AG08396 (cell line): ENCODE measurements at regions not wholly inside any gene's neighbourhood (a gene's known extent, or its start where the extent isn't known, plus 50 kb on each side); places are given as distances from the start of the nearest gene placed in this dataset.

Experiments used
- DNase-seq: peaks from one replicate; pipeline ENCODE4 v3.0.0; 2012; ENCODE audit warnings: low spot score, mixed read lengths

- DNase-seq, result no peak
Measured at GRCh38 chr18:37937287-37937686, 371.7 kb upstream of the CELF4 start.

DNA sequence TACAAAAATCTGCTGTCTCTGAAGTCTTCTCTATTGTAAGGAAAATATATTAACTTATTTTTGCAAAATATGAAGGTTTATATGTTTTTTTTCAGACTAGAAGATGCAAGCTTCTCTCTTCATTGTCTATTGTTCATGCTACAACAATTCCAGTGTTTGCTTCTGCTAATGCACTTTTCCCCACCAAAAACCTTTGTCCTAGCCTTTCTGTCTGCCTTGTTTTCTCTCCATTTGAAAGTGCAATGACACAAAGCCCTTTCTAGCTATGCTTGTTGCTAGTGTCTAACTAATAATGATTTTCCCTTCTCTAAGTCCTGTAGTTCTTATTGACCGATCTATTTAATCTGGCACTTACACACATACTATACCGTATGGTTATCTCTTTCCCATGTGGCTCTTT, 369.5 kb upstream of the CELF4 start:
- DNase-seq, result no peak

DNA sequence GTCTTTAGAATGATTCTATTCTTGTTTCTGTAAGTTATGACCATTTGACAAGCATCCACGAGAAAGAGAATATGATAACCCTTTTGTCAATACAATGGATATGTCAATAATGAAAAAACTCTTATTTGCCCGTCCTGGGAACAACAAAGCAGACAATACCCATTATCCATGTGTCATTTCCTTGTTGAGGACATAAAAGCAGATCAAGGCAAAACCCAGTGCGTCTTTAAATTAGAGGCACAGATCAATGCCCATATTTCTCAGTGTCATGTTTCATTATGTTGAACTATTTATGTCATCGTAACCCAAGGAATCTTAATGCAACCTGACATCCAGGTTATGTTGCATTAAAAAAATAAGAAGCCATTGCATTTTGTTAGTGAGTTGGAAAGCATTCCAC, 365.0 kb upstream of the CELF4 start:
- DNase-seq, result no peak

DNA sequence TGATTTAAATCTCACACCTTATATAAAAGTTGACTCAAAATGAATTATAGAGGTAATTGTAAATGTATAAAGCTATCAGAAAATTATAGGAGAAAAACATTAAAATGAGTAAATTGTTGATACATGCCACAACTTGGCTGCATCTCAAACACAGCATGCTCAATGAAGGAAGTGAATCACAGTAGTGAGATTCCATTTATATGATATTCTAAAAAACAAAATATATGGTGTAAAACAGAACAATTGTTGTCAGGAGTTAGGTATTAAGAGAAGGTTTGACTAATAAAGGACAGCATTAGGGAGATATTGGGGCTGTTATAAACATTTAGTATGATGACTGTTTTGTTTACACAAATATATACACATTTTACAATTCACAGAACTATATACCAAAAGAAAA, 356.6 kb upstream of the CELF4 start:
- no peak for DNase-seq

DNA sequence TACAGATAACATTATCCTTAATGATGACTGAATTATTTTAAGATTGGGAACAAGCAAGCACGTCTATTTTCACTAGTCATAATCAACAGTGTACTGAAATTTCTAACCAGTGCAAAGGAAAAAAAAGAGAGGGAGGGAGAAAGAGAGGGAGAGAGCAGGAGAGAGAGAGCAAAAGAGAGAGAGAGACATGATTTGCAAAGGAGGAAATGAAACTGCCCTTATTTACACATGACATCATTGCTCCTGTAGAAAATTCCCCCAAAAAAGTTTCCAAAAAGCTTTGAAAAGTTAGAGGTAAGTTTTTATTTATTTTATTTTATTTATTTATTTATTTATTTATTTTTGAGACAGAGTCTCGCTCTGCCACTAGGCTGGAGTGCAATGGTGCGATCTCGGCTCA, 355.3 kb upstream of the CELF4 start:
- DNase-seq, result no peak

DNA sequence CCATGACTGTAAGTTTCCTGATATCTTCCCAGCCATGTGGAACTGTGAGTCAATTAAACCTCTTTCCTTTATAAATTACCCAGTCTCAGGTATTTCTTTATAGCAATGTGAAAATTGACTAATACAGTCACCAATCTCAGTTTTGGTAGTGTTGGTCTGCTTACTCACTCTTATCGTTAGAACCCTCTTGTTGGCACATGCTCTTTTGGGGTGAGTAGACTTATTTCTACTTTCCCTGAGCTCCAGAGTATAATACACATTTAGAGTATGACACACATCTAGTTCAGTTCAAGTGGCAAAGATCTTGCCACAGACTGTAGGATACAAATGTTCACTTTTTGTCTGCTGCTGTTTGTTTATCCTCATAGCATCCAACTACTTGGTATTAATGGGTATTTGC, 347.5 kb upstream of the CELF4 start:
- no peak for DNase-seq

DNA sequence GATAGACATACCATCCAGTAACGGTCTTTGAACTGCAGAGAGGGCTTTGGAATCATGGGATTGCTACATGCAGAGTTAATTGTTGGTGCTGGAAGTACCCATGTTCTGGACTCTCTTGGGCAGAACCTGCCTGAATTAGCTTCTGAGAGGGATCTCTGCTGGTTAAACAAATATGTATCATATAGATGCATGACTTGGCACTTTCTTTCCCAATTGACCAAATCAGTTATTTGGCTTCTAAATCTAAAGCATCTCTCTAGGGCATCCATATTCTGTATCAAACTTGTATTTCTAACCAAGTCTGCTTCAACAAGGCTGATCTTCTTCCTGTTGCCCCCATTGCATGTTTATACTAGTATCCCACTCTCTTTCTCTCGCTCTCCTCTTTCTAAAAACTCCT, 336.7 kb upstream of the CELF4 start:
- no peak for DNase-seq

DNA sequence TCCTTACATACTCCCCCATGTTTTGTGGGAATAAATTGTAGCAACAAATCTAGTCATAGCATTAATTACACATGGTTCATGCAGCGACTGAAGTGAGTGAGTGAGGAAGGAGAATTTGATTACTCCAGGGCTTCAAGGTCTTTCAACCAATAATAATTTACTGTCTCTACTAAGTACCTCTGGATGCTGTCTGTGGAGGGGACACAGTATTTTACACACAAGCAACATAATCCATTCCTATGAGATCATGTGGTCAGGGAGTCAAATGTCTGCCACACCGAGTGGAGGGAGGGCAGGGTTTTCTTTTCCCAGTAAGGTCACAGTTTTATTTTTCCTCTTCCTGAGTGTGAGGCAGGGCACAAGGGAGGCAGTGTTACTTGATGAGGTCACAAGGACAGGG, 334.7 kb upstream of the CELF4 start:
- no peak for DNase-seq

DNA sequence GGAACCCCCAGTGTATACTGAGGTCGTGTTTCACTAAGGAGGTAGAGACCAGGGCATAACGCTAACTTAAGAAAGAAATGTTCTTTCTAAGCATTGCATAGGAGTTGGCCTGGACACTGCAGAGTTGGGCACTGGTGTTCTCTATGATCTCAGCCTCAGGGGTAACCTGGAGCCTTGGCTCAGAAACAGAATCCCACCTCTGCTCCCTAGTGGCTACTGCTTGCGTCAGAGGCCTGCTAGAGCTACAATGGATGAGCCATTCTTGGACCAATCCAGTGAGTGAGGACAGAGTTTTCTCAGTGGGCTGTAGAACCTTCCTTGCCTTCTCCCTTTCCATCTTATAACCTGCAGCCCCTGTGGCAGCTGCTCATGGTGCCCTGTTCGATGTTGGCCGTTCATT, 324.4 kb upstream of the CELF4 start:
- DNase-seq, result no peak

- no peak for DNase-seq
Measured at GRCh38 chr18:37874721-37875120, 309.1 kb upstream of the CELF4 start.

DNA sequence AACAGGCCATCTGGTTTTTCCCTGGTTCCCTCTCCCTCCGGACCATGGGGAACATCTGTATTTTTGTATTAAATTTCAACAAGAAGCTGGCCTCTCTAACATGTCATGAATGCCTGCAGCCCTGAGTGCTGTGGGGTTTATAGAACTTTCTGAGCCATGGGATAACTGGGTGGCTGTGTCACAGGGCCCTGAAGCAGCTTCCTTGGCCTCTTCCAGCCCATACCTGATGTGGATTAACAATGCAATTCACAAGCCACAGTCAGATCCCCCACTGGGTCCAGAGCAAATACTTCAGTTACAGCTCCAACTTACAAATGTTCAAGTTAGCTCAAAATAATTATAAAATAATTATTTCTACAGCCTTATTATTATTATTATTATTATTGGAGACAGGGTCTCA, 307.8 kb upstream of the CELF4 start:
- no peak for DNase-seq

DNA sequence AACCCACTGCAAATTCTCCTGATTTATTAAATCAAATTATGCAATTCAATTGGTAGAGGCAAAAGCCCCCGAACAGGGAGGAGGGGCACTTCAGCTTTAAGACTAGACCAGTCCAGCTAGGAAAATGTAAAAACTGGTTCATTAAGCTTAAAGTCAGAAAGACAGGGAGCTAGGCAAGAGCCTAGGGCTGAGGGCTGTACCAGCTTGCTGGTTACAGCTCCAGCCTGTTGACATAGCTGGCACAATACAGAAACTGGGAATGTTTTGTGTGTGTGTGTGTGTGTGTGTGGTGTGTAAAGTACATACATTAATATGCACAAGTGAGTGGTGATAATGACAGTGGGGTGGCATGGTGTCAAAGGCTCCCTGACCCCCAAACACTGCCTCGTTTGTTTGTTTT, 307.0 kb upstream of the CELF4 start:
- no peak for DNase-seq

DNA sequence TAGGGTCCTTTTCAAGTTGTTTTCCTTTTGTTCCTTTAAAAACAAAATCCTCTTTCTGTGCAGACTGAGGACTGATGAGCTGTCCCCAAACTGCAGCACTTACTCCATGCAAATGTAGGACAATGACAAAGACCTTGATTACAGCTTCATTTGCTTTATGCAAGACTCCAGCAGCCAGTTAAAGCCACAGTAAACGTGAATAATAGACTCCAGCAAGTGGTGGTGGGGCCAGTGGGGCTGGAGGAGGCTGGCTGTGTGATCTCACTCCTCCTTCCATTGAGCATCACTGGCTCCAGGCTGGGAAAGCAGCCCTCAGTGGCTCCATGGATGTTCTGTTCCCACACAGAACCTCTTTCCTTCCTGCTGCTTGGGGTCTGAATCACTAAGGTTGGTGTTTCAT, 306.0 kb upstream of the CELF4 start:
- no peak for DNase-seq

DNA sequence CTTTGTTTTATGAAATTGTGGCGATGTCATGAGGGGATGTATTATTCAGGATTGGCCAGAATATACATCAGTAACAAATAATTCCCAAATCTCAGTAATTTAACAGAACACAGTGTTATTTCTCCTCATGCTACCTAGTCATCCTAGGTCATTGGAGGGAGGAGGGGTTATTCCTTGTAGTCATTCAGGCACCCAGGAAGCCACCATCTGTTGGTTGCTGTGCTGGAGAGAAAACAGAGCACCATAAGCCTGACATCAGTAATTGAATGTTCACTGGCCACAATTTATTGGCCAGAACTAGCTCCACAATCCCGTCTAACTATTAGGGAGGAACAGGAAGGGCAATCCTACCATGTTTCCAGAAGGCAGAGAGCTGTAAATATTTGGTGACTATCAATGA, 303.5 kb upstream of the CELF4 start:
- no peak for DNase-seq

GRCh38 chr18:37864122-37864521, 298.5 kb upstream of the CELF4 start:
- no peak for DNase-seq

DNA sequence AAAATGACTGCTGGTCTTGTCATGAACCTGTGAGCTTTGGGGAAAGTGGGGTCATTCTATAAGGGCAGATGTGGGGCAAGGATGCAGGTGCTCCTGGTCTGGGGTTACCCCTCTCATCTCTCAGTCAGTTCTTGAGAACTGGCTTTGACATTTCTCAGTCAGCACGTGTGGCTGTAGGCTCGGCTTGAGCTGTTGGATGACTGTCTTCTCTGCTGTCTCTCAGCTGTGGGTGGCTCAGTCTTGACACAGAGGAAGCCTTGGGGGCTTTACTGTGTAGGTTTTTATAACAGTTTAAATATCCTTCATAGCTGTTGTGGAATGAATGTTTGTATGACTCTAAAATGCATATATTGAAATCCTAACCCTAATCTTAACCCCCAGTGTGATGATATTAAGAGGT, 296.4 kb upstream of the CELF4 start:
- DNase-seq, result no peak

DNA sequence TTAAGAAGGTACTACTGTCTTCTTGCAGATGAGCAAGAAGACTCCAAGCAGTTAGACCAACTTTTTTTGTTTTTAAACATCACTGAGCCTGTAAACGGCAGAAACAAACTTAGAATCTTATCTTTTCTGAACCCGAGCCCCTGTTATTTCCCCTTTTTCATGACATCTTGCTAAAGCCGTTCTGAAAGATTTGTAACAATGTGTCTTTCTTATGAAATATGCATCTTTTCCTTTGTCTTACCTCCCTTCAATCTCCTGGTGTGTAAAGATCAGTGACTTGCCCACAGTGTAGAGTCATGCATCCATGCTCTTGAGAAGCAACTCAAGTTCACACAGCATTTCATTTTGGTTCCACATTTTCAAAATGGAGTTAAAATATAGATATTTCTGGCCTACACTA, 288.8 kb upstream of the CELF4 start:
- no peak for DNase-seq

DNA sequence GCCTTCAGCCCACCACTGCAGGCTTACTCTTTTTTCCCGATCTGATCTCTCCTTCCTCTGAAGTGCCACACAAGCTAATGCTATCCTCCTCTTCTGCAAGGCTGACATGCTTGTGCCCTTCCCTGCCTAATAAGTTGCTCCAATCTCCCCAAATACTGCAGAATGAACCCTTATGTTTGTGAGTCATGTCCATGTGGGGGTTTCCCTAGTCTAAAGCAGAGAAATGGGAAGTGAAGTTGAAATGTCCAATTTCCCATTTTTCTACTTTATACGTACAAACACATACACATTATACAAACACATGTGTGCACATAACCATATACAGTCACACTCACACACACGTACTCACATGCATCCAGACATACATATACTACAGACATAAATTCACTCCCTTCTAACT, 288.1 kb upstream of the CELF4 start:
- DNase-seq, result no peak

DNA sequence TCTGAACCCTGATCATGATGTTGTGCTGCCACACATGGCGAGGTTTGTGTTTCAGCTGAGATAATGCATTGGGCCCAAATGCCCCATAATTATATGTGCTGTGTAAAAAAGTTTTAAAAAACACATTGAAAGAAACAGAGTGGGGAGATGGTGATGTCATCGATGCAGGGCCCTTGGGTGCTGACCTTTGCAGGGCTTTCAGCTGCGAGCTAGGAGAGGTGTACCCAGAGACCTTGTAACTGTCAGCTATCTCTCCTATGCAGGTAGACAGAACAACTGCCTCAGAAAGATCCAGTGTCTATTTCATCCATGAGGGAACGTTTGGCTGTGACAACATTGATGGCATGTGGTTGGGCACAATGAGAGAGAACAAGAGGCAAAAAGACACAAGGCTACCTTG, 286.9 kb upstream of the CELF4 start:
- no peak for DNase-seq

GRCh38 chr18:37847544-37847943, 281.9 kb upstream of the CELF4 start:
- DNase-seq, result no peak

GRCh38 chr18:37846996-37847395, 281.4 kb upstream of the CELF4 start:
- no peak for DNase-seq

GRCh38 chr18:37845498-37845897, 279.9 kb upstream of the CELF4 start:
- DNase-seq, result no peak

DNA sequence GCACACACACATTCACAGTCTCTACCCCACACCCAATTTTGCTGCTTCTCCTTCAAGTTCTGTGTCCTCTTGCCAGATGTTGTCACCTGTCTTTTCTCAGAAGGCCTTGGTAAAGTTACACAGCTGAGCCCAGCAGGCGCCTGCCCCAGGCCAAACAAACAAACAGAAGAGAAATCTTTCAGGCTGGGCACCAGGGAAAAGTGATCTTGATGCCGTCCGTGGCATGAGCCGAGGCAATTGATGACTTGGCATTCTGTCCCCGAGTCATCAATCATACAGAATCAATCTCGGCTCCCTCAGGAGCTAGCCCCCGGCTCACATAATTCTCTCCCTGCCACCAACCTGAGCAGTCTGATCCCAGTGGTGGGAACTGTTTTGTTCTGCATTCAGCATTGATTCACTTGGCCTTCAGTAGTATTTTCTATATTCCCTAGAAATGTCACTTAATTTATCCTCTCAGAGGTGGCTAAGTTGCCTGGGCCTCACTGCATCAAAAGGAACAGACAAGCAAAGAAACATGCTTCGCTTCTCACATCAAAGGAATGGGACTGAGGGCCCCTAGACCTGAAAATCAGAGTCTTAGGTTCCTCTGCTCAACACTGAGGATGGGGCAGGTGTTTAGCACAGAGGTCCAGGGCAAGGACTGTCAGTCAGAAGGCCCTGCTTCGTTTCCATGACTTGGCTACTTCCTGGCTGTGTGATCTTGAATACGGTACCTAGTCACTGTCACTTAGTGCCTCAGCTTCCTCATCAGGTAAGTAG, 278.8 kb upstream of the CELF4 start:
- no peak for DNase-seq

DNA sequence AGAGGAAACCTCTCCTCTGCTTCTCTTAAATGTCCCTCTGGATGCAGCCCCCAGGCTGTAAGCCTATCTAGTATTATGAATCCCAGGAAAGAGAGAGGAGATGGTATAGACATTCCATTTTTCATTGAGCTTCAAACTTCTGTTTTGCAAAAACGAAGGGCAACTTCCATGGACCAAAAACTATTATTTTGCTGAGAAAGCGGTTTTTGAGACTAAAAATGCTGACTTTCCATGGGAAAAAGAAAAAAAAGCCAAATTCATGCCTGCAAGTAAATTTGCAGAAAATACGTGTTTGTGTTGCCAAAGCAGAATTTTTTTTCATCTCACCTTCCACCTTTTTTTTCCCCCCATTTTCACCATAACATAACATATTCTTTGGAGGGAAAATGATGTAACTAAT, 272.5 kb upstream of the CELF4 start:
- DNase-seq, result no peak
